HCT116 (cell line): ENCODE measurements at regions not wholly inside any gene's neighbourhood (a gene's known extent, or its start where the extent isn't known, plus 50 kb on each side); places are given as distances from the start of the nearest gene placed in this dataset.

Source experiments
- EZH2phosphoT487 ChIP-seq: fragments of 200-600 bp; IDR thresholded peaks from 2 replicates; pipeline ENCODE4 v1.6.1; 2018; ENCODE audit warnings: antibody characterized with exemption, borderline replicate concordance
- POLR2A ChIP-seq: IDR thresholded peaks from 2 replicates; pipeline ENCODE4 v1.7.0; 2011; ENCODE audit warnings: borderline replicate concordance; ENCODE audit not compliant: insufficient read depth, insufficient read length; ENCODE audit errors: extremely low read depth
- POLR2AphosphoS5 ChIP-seq: IDR thresholded peaks from 2 replicates; pipeline ENCODE4 v1.6.1; 2011; ENCODE audit warnings: mild to moderate bottlenecking, low read depth, low read length, moderate library complexity
- ZFX ChIP-seq: fragments of 450-650 bp; IDR thresholded peaks from 2 replicates; pipeline ENCODE4 v1.6.1; 2017
- TF ChIP-seq, protein P1 (sequence below), 3 experiments: fragments of 200-600 bp in 1 of 3; sonication (generic) in 1 of 3; IDR thresholded peaks in 2 of 3; conservative IDR thresholded peaks in 1 of 3; 2 replicates each; pipeline ENCODE4 v1.5.1; 2012 to 2017; ENCODE audit warnings: low read depth in 2 of 3, low read length in 2 of 3, antibody characterized with exemption in 1 of 3, borderline replicate concordance in 1 of 3, control low read depth in 1 of 3, mild to moderate bottlenecking in 1 of 3, mixed read lengths in 1 of 3, mixed run types in 1 of 3, moderate library complexity in 1 of 3; ENCODE audit not compliant: insufficient read depth in 1 of 3
- TF ChIP-seq, protein P2 (sequence below): IDR thresholded peaks from 2 replicates; pipeline ENCODE4 v1.6.1; 2012

DNA sequence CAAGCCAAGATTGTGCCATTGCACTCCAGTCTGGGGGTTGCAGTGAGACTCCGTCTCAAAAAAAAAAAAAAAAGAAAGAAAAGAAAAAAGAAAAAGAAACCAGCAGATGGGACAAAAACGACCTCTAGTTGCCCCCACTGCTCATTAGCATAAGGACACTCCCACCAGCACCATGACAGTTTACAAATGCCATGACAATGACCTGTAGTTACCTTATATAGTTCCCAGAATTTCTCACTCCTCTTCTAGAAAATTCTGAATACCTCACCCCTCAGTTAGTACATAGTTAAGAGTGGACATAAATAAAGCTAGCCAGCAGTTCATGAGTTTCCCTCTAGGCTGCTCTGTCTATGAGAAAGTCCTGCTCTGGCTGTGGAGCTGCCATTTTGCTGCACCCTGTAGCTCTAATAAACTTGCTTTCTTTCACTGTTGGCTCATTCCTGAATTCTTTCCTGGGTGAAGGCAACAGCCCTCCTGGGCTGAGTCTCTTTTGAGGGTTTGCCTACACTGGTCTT lies 276.8 kb upstream of the AKR1E2 start:
- TF ChIP-seq POLR2A (no peak), EZH2phosphoT487 (no peak), ZFX (no peak), POLR2AphosphoS5 (no peak)
- TF ChIP-seq, protein P1, sequence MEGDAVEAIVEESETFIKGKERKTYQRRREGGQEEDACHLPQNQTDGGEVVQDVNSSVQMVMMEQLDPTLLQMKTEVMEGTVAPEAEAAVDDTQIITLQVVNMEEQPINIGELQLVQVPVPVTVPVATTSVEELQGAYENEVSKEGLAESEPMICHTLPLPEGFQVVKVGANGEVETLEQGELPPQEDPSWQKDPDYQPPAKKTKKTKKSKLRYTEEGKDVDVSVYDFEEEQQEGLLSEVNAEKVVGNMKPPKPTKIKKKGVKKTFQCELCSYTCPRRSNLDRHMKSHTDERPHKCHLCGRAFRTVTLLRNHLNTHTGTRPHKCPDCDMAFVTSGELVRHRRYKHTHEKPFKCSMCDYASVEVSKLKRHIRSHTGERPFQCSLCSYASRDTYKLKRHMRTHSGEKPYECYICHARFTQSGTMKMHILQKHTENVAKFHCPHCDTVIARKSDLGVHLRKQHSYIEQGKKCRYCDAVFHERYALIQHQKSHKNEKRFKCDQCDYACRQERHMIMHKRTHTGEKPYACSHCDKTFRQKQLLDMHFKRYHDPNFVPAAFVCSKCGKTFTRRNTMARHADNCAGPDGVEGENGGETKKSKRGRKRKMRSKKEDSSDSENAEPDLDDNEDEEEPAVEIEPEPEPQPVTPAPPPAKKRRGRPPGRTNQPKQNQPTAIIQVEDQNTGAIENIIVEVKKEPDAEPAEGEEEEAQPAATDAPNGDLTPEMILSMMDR (IDR thresholded peaks at IDR 0.05 in 2 of 3, conservative IDR thresholded peaks at IDR 0.05 in 1 of 3; ENCODE audit: borderline replicate concordance in 1 of 3, insufficient read depth in 1 of 3, low read depth in 2 of 3, low read length in 2 of 3), result no peak
- TF ChIP-seq, protein P2, sequence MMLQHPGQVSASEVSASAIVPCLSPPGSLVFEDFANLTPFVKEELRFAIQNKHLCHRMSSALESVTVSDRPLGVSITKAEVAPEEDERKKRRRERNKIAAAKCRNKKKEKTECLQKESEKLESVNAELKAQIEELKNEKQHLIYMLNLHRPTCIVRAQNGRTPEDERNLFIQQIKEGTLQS, result no peak
